Nephron (organoid): ENCODE measurements at regions not wholly inside any gene's neighbourhood (a gene's known extent, or its start where the extent isn't known, plus 50 kb on each side); places are given as distances from the start of the nearest gene placed in this dataset.
"Not testable (repeated sequence)": the region's sequence is repeated elsewhere in the genome, so short reads cannot be mapped to it uniquely, and the experiment has no call there.

ENCODE experiments used
- H3K27ac Mint-ChIP-seq, 3 experiments: 2 replicates each; pipeline ENCODE4 v1.8.0; 2020; ENCODE audit warnings: mixed read lengths in 3 of 3, mild to moderate bottlenecking in 2 of 3, moderate library complexity in 1 of 3
- H3K27me3 Mint-ChIP-seq: 2 replicates; pipeline ENCODE4 v1.8.0; 2021; ENCODE audit warnings: low read depth, mild to moderate bottlenecking, moderate library complexity, mixed read lengths
- H3K36me3 Mint-ChIP-seq: 2 replicates; pipeline ENCODE4 v1.8.0; 2020; ENCODE audit warnings: low read depth, mixed read lengths
- H3K4me1 Mint-ChIP-seq: 2 replicates; pipeline ENCODE4 v1.8.0; 2020; ENCODE audit warnings: mixed read lengths
- H3K4me3 Mint-ChIP-seq, 3 experiments: 2 replicates each; pipeline ENCODE4 v1.8.0; 2020; ENCODE audit warnings: mild to moderate bottlenecking in 3 of 3, mixed read lengths in 3 of 3, moderate library complexity in 2 of 3
- H3K9me3 Mint-ChIP-seq: 2 replicates; pipeline ENCODE4 v1.8.0; 2020; ENCODE audit warnings: mixed read lengths
- TF ChIP-seq, protein P1 (sequence below), 3 experiments: fragments of 200-600 bp; sonication (generic); IDR thresholded peaks; one replicate each; pipeline ENCODE4 v1.5.0; 2021; ENCODE audit warnings: antibody characterized with exemption in 3 of 3; ENCODE audit not compliant: unreplicated experiment in 3 of 3

GRCh38 chr5:84718377-84718776 is 333.7 kb upstream of the EDIL3 start:
- H3K27me3 Mint-ChIP-seq = no peaks in the 10 kb centered on the region
- no peak overlapping the region for H3K27ac Mint-ChIP-seq
- TF ChIP-seq, protein P1, sequence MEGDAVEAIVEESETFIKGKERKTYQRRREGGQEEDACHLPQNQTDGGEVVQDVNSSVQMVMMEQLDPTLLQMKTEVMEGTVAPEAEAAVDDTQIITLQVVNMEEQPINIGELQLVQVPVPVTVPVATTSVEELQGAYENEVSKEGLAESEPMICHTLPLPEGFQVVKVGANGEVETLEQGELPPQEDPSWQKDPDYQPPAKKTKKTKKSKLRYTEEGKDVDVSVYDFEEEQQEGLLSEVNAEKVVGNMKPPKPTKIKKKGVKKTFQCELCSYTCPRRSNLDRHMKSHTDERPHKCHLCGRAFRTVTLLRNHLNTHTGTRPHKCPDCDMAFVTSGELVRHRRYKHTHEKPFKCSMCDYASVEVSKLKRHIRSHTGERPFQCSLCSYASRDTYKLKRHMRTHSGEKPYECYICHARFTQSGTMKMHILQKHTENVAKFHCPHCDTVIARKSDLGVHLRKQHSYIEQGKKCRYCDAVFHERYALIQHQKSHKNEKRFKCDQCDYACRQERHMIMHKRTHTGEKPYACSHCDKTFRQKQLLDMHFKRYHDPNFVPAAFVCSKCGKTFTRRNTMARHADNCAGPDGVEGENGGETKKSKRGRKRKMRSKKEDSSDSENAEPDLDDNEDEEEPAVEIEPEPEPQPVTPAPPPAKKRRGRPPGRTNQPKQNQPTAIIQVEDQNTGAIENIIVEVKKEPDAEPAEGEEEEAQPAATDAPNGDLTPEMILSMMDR (IDR thresholded peaks at IDR 0.05; ENCODE audit: unreplicated experiment in 3 of 3) = no peak
- H3K4me3 Mint-ChIP-seq = no peak overlapping the region
- H3K36me3 Mint-ChIP-seq = no peaks in the 10 kb centered on the region
- peaks cover 5% of the 10 kb centered on the region for H3K9me3 Mint-ChIP-seq
- no peaks in the 10 kb centered on the region for H3K4me1 Mint-ChIP-seq

DNA sequence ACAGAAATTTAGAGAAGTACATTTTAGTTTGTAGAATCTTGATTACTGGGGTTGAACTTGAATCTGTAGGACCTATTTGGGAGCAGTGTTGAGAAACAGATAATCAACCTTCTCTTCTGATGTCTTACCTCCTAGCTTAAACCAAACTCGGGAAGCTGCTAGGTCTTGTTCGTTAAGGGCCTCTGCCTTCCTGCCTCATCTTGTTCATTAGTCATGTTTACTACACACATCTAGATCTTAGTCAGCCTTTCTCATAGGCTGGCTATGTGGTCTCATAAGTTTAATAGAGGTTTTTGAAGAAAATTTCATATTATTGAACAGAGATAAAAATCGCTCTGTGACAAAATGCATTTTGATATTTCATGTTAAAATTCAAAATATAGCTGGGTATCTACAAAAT is 331.0 kb upstream of the EDIL3 start:
- no peak overlapping the region for H3K27ac Mint-ChIP-seq

DNA sequence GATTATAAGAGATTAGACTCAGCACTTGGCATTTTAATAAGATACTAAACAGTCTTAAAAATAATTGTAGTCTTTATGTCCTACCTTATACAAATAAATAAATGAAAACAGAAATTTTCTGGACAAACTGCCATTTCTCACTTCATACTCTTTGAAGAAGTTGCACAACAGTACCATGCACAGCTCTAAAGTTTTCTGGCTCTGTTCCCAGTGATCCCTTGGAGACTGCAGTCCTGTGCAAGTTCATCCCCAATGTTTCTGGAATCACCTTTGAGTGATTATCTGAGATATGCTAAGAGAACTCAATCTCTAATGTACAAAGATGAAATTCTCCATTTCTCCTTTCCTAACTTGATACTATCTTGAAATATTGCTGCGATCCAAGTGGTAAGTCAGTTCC is 330.4 kb upstream of the EDIL3 start:
- peaks cover 5% of the 10 kb centered on the region for H3K9me3 Mint-ChIP-seq
- no peaks in the 10 kb centered on the region for H3K36me3 Mint-ChIP-seq
- TF ChIP-seq, protein P1 (IDR thresholded peaks at IDR 0.05; ENCODE audit: unreplicated experiment in 3 of 3) = no peak
- H3K4me3 Mint-ChIP-seq = no peak overlapping the region
- no peaks in the 10 kb centered on the region for H3K27me3 Mint-ChIP-seq
- H3K4me1 Mint-ChIP-seq = no peaks in the 10 kb centered on the region
- no peak overlapping the region for H3K27ac Mint-ChIP-seq

More for the DNA sequence above, 331.0 kb upstream of the EDIL3 start:
- no peaks in the 10 kb centered on the region for H3K4me1 Mint-ChIP-seq
- peaks cover 5% of the 10 kb centered on the region for H3K9me3 Mint-ChIP-seq
- TF ChIP-seq, protein P1 (IDR thresholded peaks at IDR 0.05; ENCODE audit: unreplicated experiment in 3 of 3) = no peak
- no peak overlapping the region for H3K4me3 Mint-ChIP-seq
- H3K36me3 Mint-ChIP-seq = no peaks in the 10 kb centered on the region
- no peaks in the 10 kb centered on the region for H3K27me3 Mint-ChIP-seq

DNA sequence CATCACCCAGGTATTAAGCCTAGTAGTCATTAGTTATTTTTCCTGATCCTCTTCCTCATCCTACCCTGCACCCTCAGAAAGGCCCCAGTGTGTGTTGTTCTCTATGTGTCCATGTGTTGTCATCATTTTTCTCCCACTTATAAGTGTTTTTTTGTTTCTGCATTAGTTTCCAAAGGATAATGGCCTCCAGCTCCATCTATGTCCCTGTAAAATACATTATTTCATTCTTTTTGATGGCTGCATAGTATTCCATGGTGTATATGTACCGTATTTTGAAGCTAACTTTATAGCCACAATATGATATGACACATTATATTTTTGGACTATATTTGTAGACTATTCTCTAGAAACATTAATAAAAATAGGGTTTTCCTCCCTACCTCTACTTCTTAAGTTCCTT is 324.4 kb upstream of the EDIL3 start:
- Mint-ChIP-seq H3K4me1 (no peaks in the 10 kb centered on the region), H3K4me3 (no peak overlapping the region), H3K36me3 (no peaks in the 10 kb centered on the region), H3K27me3 (no peaks in the 10 kb centered on the region), H3K9me3 (no peaks in the 10 kb centered on the region), H3K27ac (no peak overlapping the region)
- TF ChIP-seq, protein P1 (IDR thresholded peaks at IDR 0.05; ENCODE audit: unreplicated experiment in 3 of 3) = no peak

GRCh38 chr5:84706678-84707641 is 322.3 kb upstream of the EDIL3 start:
- Mint-ChIP-seq H3K27me3 (no peaks in the 10 kb centered on the region), H3K4me3 (no peak overlapping the region), H3K27ac (no peak overlapping the region)

GRCh38 chr5:84700545-84700944 is 315.9 kb upstream of the EDIL3 start:
- peaks cover 13% of the 10 kb centered on the region for H3K9me3 Mint-ChIP-seq
- not testable (repeated sequence) for H3K4me1 Mint-ChIP-seq, H3K27me3 Mint-ChIP-seq, H3K27ac Mint-ChIP-seq, H3K4me3 Mint-ChIP-seq, H3K36me3 Mint-ChIP-seq

More at GRCh38 chr5:84706678-84707641, 322.3 kb upstream of the EDIL3 start:
- H3K4me1 Mint-ChIP-seq = no peaks in the 10 kb centered on the region
- TF ChIP-seq, protein P1 (IDR thresholded peaks at IDR 0.05; ENCODE audit: unreplicated experiment in 3 of 3) = no peak
- no peaks in the 10 kb centered on the region for H3K9me3 Mint-ChIP-seq
- H3K36me3 Mint-ChIP-seq = no peaks in the 10 kb centered on the region
